ENCODE measurements at regions not wholly inside any gene's neighbourhood (a gene's known extent, or its start where the extent isn't known, plus 50 kb on each side); places are given as distances from the start of the nearest gene placed in this dataset.

DNA sequence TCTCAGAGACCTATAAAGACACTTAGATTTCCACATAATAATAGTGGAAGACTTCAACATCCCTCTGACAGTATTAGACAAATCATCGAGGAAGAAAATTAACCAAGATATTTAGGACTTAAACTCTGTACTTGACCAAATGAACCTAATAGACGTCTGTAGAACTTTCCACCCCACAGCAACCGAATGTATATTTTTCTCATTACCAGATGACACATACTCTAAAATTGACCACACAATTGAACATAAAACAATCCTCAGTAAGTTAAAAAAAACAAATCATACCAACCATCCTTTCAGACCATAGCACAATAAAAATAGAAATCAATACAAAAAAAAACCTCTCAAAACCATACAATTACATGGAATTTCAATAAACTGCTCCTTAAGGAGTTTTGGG, 201.0 kb downstream of the POSTN start:
- ATAC-seq (ENCODE audit: poor library complexity) = no peak

DNA sequence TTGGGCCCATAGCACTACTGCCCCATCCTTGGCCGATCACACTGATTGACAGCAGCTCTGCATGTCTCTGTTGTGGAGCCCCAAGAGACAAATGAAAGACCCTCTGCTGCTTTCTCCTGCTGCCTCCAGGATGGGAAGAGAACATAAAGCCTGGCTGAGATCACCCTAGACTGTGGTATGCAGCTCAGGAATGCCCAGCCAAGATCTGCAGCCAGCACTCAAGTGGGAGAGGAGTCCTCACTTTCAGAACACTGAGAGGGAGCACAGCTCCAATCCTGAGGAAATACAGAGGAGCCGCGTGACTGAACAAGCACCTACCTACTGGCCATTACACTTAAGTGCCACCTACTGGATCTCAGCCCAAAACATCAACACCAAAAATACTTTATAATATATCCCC, 203.0 kb downstream of the POSTN start:
- TF ChIP-seq, protein P1, sequence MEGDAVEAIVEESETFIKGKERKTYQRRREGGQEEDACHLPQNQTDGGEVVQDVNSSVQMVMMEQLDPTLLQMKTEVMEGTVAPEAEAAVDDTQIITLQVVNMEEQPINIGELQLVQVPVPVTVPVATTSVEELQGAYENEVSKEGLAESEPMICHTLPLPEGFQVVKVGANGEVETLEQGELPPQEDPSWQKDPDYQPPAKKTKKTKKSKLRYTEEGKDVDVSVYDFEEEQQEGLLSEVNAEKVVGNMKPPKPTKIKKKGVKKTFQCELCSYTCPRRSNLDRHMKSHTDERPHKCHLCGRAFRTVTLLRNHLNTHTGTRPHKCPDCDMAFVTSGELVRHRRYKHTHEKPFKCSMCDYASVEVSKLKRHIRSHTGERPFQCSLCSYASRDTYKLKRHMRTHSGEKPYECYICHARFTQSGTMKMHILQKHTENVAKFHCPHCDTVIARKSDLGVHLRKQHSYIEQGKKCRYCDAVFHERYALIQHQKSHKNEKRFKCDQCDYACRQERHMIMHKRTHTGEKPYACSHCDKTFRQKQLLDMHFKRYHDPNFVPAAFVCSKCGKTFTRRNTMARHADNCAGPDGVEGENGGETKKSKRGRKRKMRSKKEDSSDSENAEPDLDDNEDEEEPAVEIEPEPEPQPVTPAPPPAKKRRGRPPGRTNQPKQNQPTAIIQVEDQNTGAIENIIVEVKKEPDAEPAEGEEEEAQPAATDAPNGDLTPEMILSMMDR (IDR thresholded peaks at IDR 0.05) = no peak
- Histone ChIP-seq H3K9me3 (ENCODE audit: control insufficient read depth in 1 of 2, insufficient read depth in 1 of 2, low read length in 2 of 2) (peaks cover 0 to 26% of the 10 kb centered on the region in 2 experiments), H3K27ac (ENCODE audit: low read depth in 1 of 2, low read length in 2 of 2) (no peak overlapping the region), H3K4me1 (ENCODE audit: insufficient read depth, low read length) (no peaks in the 10 kb centered on the region), H3K4me3 (ENCODE audit: low read length) (no peak overlapping the region), H3K27me3 (ENCODE audit: control insufficient read depth in 1 of 2, insufficient read depth in 2 of 2, low read length in 2 of 2) (no peaks in the 10 kb centered on the region), H3K36me3 (ENCODE audit: insufficient read depth, low read length) (no peaks in the 10 kb centered on the region)
- intact Hi-C loops (cut with DNase I, micrococcal nuclease) = no loop called here
- Mint-ChIP-seq H3K36me3 (ENCODE audit: low read depth) (no peaks in the 10 kb centered on the region), H3K4me1 (ENCODE audit: low read depth) (no peaks in the 10 kb centered on the region), H3K27ac (no peak overlapping the region), H3K4me3 (no peak overlapping the region), H3K9me3 (peaks cover 7% of the 10 kb centered on the region), H3K27me3 (no peaks in the 10 kb centered on the region)
- DNase-seq (no peak), ATAC-seq (ENCODE audit: poor library complexity) (no peak)
- POLR2A ChIA-PET = no interaction called here
- CTCF ChIA-PET = no interaction called here

More for the DNA sequence above, 201.0 kb downstream of the POSTN start:
- no peaks in the 10 kb centered on the region for H3K27me3 Mint-ChIP-seq
- Histone ChIP-seq H3K9me3 (ENCODE audit: control insufficient read depth in 1 of 2, insufficient read depth in 1 of 2, low read length in 2 of 2) (peaks cover 0 to 22% of the 10 kb centered on the region in 2 experiments), H3K4me1 (ENCODE audit: insufficient read depth, low read length) (no peaks in the 10 kb centered on the region), H3K4me3 (ENCODE audit: low read length) (no peak overlapping the region), H3K36me3 (ENCODE audit: insufficient read depth, low read length) (no peaks in the 10 kb centered on the region), H3K27me3 (ENCODE audit: control insufficient read depth in 1 of 2, insufficient read depth in 2 of 2, low read length in 2 of 2) (no peaks in the 10 kb centered on the region), H3K27ac (ENCODE audit: low read depth in 1 of 2, low read length in 2 of 2) (no peak overlapping the region)
- H3K27ac Mint-ChIP-seq = no peak overlapping the region
- CTCF ChIA-PET = no interaction called here
- H3K36me3 Mint-ChIP-seq (ENCODE audit: low read depth) = no peaks in the 10 kb centered on the region
- peaks cover 7% of the 10 kb centered on the region for H3K9me3 Mint-ChIP-seq
- intact Hi-C loops (cut with DNase I, micrococcal nuclease) = no loop called here
- POLR2A ChIA-PET = no interaction called here
- no peak for DNase-seq
- TF ChIP-seq, protein P1 (IDR thresholded peaks at IDR 0.05) = no peak
- H3K4me1 Mint-ChIP-seq (ENCODE audit: low read depth) = no peaks in the 10 kb centered on the region
- H3K4me3 Mint-ChIP-seq = no peak overlapping the region

DNA sequence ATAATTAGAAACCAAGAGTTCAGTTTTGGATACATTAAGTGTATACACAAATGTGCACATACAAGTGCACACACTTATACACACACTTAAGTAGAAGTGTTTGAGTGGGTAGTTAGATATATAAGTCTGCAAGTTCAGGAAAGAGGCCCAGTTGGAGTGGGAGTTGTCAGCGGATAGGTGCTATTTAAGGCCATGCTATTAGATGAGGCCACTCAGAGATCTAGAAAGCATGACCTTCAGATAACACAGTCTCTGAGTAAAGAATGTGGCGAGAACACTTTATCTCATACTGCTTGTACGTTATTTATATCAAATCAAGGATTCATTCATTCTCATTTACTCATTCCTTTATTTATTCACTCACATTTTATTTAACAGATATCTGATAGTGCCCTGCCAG, 206.2 kb downstream of the POSTN start:
- no peaks in the 10 kb centered on the region for H3K27me3 ChIP-seq (ENCODE audit: control insufficient read depth in 1 of 2, insufficient read depth in 2 of 2, low read length in 2 of 2)
- no peak for ATAC-seq (ENCODE audit: poor library complexity)
- no peak overlapping the region for H3K4me3 ChIP-seq (ENCODE audit: low read length)
- no peak overlapping the region for H3K27ac ChIP-seq (ENCODE audit: low read depth in 1 of 2, low read length in 2 of 2)
- POLR2A ChIA-PET = no interaction called here
- TF ChIP-seq, protein P1 (IDR thresholded peaks at IDR 0.05) = no peak
- intact Hi-C loops (cut with DNase I, micrococcal nuclease) = no loop called here
- no peaks in the 10 kb centered on the region for H3K36me3 ChIP-seq (ENCODE audit: insufficient read depth, low read length)
- peaks cover 2% of the 10 kb centered on the region for H3K9me3 Mint-ChIP-seq
- no peaks in the 10 kb centered on the region for H3K4me1 ChIP-seq (ENCODE audit: insufficient read depth, low read length)
- no peaks in the 10 kb centered on the region for H3K27me3 Mint-ChIP-seq
- no peak for DNase-seq
- H3K4me3 Mint-ChIP-seq = no peak overlapping the region
- H3K36me3 Mint-ChIP-seq (ENCODE audit: low read depth) = no peaks in the 10 kb centered on the region
- H3K9me3 ChIP-seq (ENCODE audit: control insufficient read depth in 1 of 2, insufficient read depth in 1 of 2, low read length in 2 of 2) = peaks cover 0 to 33% of the 10 kb centered on the region in 2 experiments
- H3K4me1 Mint-ChIP-seq (ENCODE audit: low read depth) = no peaks in the 10 kb centered on the region
- CTCF ChIA-PET = no interaction called here
- no peak overlapping the region for H3K27ac Mint-ChIP-seq
